ENCODE measurements at regions not wholly inside any gene's neighbourhood (a gene's known extent, or its start where the extent isn't known, plus 50 kb on each side); places are given as distances from the start of the nearest gene placed in this dataset.
A peak's percentile ranks its signal among the peaks of the same experiment; 100 is the strongest.

- TF ChIP-seq, protein P1, sequence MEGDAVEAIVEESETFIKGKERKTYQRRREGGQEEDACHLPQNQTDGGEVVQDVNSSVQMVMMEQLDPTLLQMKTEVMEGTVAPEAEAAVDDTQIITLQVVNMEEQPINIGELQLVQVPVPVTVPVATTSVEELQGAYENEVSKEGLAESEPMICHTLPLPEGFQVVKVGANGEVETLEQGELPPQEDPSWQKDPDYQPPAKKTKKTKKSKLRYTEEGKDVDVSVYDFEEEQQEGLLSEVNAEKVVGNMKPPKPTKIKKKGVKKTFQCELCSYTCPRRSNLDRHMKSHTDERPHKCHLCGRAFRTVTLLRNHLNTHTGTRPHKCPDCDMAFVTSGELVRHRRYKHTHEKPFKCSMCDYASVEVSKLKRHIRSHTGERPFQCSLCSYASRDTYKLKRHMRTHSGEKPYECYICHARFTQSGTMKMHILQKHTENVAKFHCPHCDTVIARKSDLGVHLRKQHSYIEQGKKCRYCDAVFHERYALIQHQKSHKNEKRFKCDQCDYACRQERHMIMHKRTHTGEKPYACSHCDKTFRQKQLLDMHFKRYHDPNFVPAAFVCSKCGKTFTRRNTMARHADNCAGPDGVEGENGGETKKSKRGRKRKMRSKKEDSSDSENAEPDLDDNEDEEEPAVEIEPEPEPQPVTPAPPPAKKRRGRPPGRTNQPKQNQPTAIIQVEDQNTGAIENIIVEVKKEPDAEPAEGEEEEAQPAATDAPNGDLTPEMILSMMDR (IDR thresholded peaks at IDR 0.05; ENCODE audit: low read depth, low read length): no peak
- DNase-seq (ENCODE audit: extremely low read depth, low read depth): no peak
Observed at GRCh38 chr13:31869582-31869981, 130.3 kb downstream of the RXFP2 start.

GRCh38 chr13:31870511-31870910 lies 131.2 kb downstream of the RXFP2 start:
- no peak for DNase-seq (ENCODE audit: extremely low read depth, low read depth)
- TF ChIP-seq, protein P1 (IDR thresholded peaks at IDR 0.05; ENCODE audit: low read depth, low read length): no peak

- TF ChIP-seq, protein P1 (IDR thresholded peaks at IDR 0.05; ENCODE audit: low read depth, low read length): no peak
Observed at GRCh38 chr13:31873145-31873544, 133.8 kb downstream of the RXFP2 start.

DNA sequence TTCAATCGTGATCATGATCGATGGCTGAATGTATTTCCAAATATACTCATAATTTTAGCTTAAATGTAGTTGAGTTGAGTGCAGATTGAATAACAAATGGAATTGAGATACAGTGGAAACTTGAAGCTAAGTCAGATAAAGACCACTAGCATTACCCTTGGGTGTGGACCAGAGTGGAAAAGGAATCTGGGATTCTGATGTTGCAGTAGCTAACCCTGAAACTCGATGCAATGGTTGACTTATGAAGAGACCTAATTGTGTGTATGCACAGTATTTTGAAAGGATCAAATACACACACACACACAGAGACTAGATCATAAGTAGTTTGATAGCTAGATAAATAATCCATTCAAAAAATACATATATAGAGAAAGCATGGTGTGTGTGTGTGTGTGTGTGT lies 135.8 kb downstream of the RXFP2 start:
- TF ChIP-seq, protein P1 (IDR thresholded peaks at IDR 0.05; ENCODE audit: low read depth, low read length): no peak
- DNase-seq (ENCODE audit: extremely low read depth, low read depth): peak; percentile 20

More at GRCh38 chr13:31873145-31873544, 133.8 kb downstream of the RXFP2 start:
- no peak for DNase-seq (ENCODE audit: extremely low read depth, low read depth)

GRCh38 chr13:31878052-31878451 lies 138.7 kb downstream of the RXFP2 start:
- DNase-seq (ENCODE audit: extremely low read depth, low read depth): no peak
- TF ChIP-seq, protein P1 (IDR thresholded peaks at IDR 0.05; ENCODE audit: low read depth, low read length): no peak

DNA sequence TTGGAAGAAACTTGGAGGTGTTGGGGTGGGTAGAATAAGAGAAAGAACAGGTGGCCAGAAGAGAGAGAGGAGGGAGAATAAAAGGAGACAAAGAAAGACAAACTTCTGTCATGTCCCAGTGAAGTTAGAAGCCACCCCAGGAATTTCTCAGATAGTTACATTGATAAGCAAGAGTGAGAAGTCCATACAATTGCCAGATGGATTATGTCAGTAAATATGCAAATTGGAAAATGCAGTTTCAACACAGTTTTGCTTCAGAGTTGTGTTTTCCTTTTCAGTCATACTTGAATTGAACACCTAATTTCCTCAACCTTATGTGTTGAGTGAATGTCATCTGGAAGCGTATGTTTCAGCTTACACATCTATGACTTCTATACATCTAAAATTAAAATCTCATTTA lies 139.2 kb downstream of the RXFP2 start:
- TF ChIP-seq, protein P1 (IDR thresholded peaks at IDR 0.05; ENCODE audit: low read depth, low read length): no peak
- no peak for DNase-seq (ENCODE audit: extremely low read depth, low read depth)

GRCh38 chr13:31878955-31879354 lies 139.6 kb downstream of the RXFP2 start:
- DNase-seq (ENCODE audit: extremely low read depth, low read depth): no peak
- TF ChIP-seq, protein P1 (IDR thresholded peaks at IDR 0.05; ENCODE audit: low read depth, low read length): no peak
